ENCODE measurements at regions not wholly inside any gene's neighbourhood (a gene's known extent, or its start where the extent isn't known, plus 50 kb on each side); places are given as distances from the start of the nearest gene placed in this dataset.

GRCh38 chr9:3762076-3762475 is 236.3 kb upstream of the RFX3 start:
- H3K79me2 ChIP-seq: no peaks in the 10 kb centered on the region
- H3K4me2 ChIP-seq (ENCODE audit: low read length): no peak overlapping the region
- H3K4me1 ChIP-seq: no peaks in the 10 kb centered on the region
- H3K4me3 ChIP-seq (ENCODE audit: low read depth, low read length): no peak overlapping the region
- H3K36me3 ChIP-seq (ENCODE audit: control insufficient read depth, insufficient read depth, low read length): no peaks in the 10 kb centered on the region
- no peak overlapping the region for H3K9ac ChIP-seq
- no peak for TF ChIP-seq CTCF (IDR thresholded peaks at IDR 0.05)
- H3K9me3 ChIP-seq (ENCODE audit: control insufficient read depth, low read length): no peaks in the 10 kb centered on the region
- H3K27ac ChIP-seq: no peak overlapping the region
- H2AFZ ChIP-seq: no peak overlapping the region
- no peaks in the 10 kb centered on the region for H3K27me3 ChIP-seq (ENCODE audit: control insufficient read depth, insufficient read depth, low read length)

- no peak overlapping the region for H3K9ac ChIP-seq
- no peak for TF ChIP-seq CTCF (IDR thresholded peaks at IDR 0.05)
- no peaks in the 10 kb centered on the region for H3K27me3 ChIP-seq (ENCODE audit: control insufficient read depth, insufficient read depth, low read length)
- no peak overlapping the region for H3K4me2 ChIP-seq (ENCODE audit: low read length)
- H3K9me3 ChIP-seq (ENCODE audit: control insufficient read depth, low read length): no peaks in the 10 kb centered on the region
- no peaks in the 10 kb centered on the region for H3K4me1 ChIP-seq
- no peaks in the 10 kb centered on the region for H3K79me2 ChIP-seq
- no peak overlapping the region for H3K27ac ChIP-seq
- H2AFZ ChIP-seq: no peak overlapping the region
- H3K36me3 ChIP-seq (ENCODE audit: control insufficient read depth, insufficient read depth, low read length): no peaks in the 10 kb centered on the region
- no peak overlapping the region for H3K4me3 ChIP-seq (ENCODE audit: low read depth, low read length)
Observed at GRCh38 chr9:3760031-3760430, 234.2 kb upstream of the RFX3 start.

- H3K4me3 ChIP-seq (ENCODE audit: low read depth, low read length): no peak overlapping the region
- no peaks in the 10 kb centered on the region for H3K36me3 ChIP-seq (ENCODE audit: control insufficient read depth, insufficient read depth, low read length)
- no peak for TF ChIP-seq CTCF (IDR thresholded peaks at IDR 0.05)
- no peak overlapping the region for H2AFZ ChIP-seq
- H3K27ac ChIP-seq: no peak overlapping the region
- H3K27me3 ChIP-seq (ENCODE audit: control insufficient read depth, insufficient read depth, low read length): no peaks in the 10 kb centered on the region
- no peaks in the 10 kb centered on the region for H3K4me1 ChIP-seq
- no peaks in the 10 kb centered on the region for H3K79me2 ChIP-seq
- no peak overlapping the region for H3K4me2 ChIP-seq (ENCODE audit: low read length)
- H3K9me3 ChIP-seq (ENCODE audit: control insufficient read depth, low read length): no peaks in the 10 kb centered on the region
- no peak overlapping the region for H3K9ac ChIP-seq
Observed at GRCh38 chr9:3758816-3759576, 233.2 kb upstream of the RFX3 start.

GRCh38 chr9:3756071-3756470 is 230.3 kb upstream of the RFX3 start:
- Histone ChIP-seq H3K9me3 (ENCODE audit: control insufficient read depth, low read length) (no peaks in the 10 kb centered on the region), H3K4me3 (ENCODE audit: low read depth, low read length) (no peak overlapping the region), H3K79me2 (no peaks in the 10 kb centered on the region), H3K36me3 (ENCODE audit: control insufficient read depth, insufficient read depth, low read length) (no peaks in the 10 kb centered on the region), H3K4me1 (no peaks in the 10 kb centered on the region), H3K4me2 (ENCODE audit: low read length) (no peak overlapping the region), H3K27ac (no peak overlapping the region), H3K9ac (no peak overlapping the region), H2AFZ (no peak overlapping the region), H3K27me3 (ENCODE audit: control insufficient read depth, insufficient read depth, low read length) (no peaks in the 10 kb centered on the region)
- TF ChIP-seq CTCF (IDR thresholded peaks at IDR 0.05): no peak

All from parathyroid adenoma (tissue), 2 donors.